OCI-LY3 (cell line): ENCODE measurements at regions not wholly inside any gene's neighbourhood (a gene's known extent, or its start where the extent isn't known, plus 50 kb on each side); places are given as distances from the start of the nearest gene placed in this dataset.

Experiments used
- EZH2phosphoT487 ChIP-seq: fragments of 200-600 bp; shearing (Covaris generic); IDR thresholded peaks from 2 replicates; pipeline ENCODE4 v1.6.1; 2018; ENCODE audit warnings: antibody characterized with exemption, mixed run types, low read depth
- TF ChIP-seq, protein P1 (sequence below): fragments of 200-600, 300-600 bp; sonication (generic); IDR thresholded peaks from 2 replicates; pipeline ENCODE4 v1.5.1; 2014; ENCODE audit warnings: antibody characterized with exemption, low read length, low read depth

DNA sequence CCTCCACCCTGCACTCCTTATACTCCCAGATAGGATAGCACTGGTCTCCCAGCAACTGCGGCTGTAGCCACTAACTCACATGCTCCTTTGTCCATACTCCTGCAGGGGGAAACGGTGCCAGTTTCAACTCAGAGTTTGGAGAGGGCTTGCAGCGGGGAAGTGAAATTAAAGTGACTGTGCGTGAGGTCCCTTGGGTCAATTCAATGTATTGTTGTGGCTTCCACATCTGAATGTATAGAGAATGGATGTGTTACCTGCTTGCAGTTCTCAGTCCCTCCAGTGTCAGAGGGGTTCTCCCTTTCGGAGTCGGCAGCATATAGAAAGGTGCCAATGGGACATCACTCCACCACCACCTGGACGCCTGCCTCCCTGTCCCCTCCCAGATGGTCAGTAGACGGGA lies 93.6 kb upstream of the CNKSR3 start:
- no peak for TF ChIP-seq EZH2phosphoT487
- TF ChIP-seq, protein P1, sequence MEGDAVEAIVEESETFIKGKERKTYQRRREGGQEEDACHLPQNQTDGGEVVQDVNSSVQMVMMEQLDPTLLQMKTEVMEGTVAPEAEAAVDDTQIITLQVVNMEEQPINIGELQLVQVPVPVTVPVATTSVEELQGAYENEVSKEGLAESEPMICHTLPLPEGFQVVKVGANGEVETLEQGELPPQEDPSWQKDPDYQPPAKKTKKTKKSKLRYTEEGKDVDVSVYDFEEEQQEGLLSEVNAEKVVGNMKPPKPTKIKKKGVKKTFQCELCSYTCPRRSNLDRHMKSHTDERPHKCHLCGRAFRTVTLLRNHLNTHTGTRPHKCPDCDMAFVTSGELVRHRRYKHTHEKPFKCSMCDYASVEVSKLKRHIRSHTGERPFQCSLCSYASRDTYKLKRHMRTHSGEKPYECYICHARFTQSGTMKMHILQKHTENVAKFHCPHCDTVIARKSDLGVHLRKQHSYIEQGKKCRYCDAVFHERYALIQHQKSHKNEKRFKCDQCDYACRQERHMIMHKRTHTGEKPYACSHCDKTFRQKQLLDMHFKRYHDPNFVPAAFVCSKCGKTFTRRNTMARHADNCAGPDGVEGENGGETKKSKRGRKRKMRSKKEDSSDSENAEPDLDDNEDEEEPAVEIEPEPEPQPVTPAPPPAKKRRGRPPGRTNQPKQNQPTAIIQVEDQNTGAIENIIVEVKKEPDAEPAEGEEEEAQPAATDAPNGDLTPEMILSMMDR: no peak
